Cardiac muscle cell (in vitro differentiated cells and primary cell): ENCODE measurements at regions not wholly inside any gene's neighbourhood (a gene's known extent, or its start where the extent isn't known, plus 50 kb on each side); places are given as distances from the start of the nearest gene placed in this dataset.

ENCODE experiments used
- DNase-seq, 2 donors: peaks; one replicate each; pipeline versions ENCODE4 v3.0.0 to v3.0.0-alpha.2; 2010 to 2017; ENCODE audit warnings: low read depth in 1 of 2, low spot score in 1 of 2
- H3K27ac ChIP-seq: fragments of 200-600 bp; sonication (generic); 2 replicates; pipeline ENCODE4 v1.5.1; 2016
- H3K27me3 ChIP-seq: fragments of 200-600 bp; sonication (generic); 2 replicates; pipeline ENCODE4 v1.6.0; 2016; ENCODE audit warnings: control low read depth
- H3K36me3 ChIP-seq: fragments of 200-600 bp; sonication (generic); 2 replicates; pipeline ENCODE4 v1.5.1; 2016; ENCODE audit warnings: control low read depth
- H3K4me1 ChIP-seq: fragments of 200-600 bp; sonication (generic); 2 replicates; pipeline ENCODE4 v1.8.1; 2017; ENCODE audit warnings: low read depth, mild to moderate bottlenecking, mixed run types
- H3K4me3 ChIP-seq: fragments of 200-600 bp; sonication (generic); 2 replicates; pipeline ENCODE4 v1.5.1; 2016; ENCODE audit warnings: mild to moderate bottlenecking
- H3K9me3 ChIP-seq: fragments of 200-600 bp; sonication (generic); 2 replicates; pipeline ENCODE4 v1.5.1; 2017; ENCODE audit warnings: low read depth, mild to moderate bottlenecking, control low read depth
- CTCF ChIP-seq: IDR thresholded peaks from 2 replicates; pipeline ENCODE4 v1.5.1; 2012; ENCODE audit warnings: low read depth, mild to moderate bottlenecking, low read length

- Histone ChIP-seq H3K27ac (no peak overlapping the region), H3K27me3 (no peaks in the 10 kb centered on the region), H3K36me3 (no peaks in the 10 kb centered on the region), H3K9me3 (no peaks in the 10 kb centered on the region), H3K4me1 (no peaks in the 10 kb centered on the region), H3K4me3 (no peak overlapping the region)
- TF ChIP-seq CTCF, result no peak
- peak in 1 of 2 donors; percentile 41 for DNase-seq
These were observed 83.7 kb upstream of the RASGRP1 start for GRCh38 chr15:38648121-38648843.

DNA sequence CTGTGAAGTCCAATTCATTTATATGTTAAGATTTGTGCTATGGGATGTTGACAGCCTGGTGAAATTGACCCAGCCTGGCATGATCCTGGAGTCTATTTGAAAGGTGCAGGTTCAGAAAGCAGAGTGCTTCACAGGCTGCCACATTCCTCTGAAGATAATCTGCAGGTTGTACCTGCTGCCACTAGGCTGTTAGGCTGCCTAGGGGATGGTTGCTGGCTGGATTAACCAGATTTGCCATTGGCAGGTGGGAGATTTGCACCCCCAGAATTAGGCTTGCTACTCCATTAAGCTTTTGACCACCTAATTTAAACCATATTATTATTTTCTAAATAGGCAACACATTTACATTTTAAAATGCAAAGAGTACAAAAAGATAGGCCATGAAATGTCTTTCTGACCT is 85.8 kb upstream of the RASGRP1 start:
- H3K9me3 ChIP-seq, result no peaks in the 10 kb centered on the region
- no peaks in the 10 kb centered on the region for H3K27me3 ChIP-seq
- no peak overlapping the region for H3K27ac ChIP-seq
- no peaks in the 10 kb centered on the region for H3K36me3 ChIP-seq
- no peaks in the 10 kb centered on the region for H3K4me1 ChIP-seq
- no peak overlapping the region for H3K4me3 ChIP-seq
- no peak for TF ChIP-seq CTCF
- DNase-seq, result no peak

DNA sequence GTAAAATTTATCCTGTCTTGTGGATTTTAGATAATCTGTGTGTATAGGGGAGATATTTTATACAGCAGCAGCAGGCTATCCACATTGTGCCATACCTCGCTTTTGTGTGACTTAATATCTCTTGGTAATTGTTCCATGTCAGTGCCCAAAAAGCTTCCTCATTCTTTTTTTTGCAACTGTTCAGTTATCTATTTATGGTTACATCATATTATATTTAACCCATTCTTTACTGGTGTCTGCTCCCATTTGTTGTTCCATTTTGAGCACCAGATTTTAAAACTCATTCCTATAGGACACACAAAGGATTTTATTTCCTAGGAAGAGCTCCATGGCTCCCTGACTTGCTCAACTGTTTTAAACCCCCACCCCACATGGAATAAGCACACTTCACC is 86.3 kb upstream of the RASGRP1 start:
- Histone ChIP-seq H3K4me3 (no peak overlapping the region), H3K4me1 (no peaks in the 10 kb centered on the region), H3K27me3 (no peaks in the 10 kb centered on the region), H3K27ac (no peak overlapping the region), H3K9me3 (no peaks in the 10 kb centered on the region), H3K36me3 (no peaks in the 10 kb centered on the region)
- TF ChIP-seq CTCF, result no peak
- DNase-seq, result no peak

DNA sequence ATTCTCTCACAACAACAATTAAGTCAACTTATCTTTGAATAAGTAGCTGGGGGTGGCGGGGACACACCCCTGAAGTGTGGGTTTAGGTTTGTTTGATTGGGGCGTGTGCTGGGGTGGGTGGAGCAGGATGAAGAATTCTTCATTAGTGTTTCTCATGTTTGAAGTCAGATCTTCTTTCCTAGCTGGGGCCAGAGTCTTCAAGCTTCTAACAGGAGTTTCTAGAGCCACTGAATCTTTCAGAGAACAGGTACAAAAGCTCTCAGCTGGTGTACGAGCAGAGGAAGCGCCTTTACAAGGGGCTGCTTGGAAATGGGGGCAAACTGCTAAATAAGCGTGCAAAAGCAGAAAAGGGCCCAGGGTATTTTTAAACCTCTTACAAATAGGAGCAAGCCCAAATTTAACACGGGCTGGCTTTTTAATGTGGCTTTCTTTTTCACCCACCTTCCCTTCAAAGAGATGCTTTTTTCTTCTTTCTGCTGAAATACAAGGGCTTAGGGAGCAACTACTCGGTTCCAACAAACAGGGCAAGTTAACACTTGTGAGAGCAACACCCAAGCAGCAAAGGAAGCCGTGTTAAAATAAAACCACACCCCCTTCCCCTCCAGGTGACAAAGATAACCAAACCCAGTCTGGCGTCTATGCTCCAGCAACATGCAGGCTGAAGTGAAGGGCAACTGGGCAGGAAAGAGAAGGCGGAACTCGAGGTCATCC is 86.9 kb upstream of the RASGRP1 start:
- TF ChIP-seq CTCF, result no peak
- Histone ChIP-seq H3K9me3 (no peaks in the 10 kb centered on the region), H3K27me3 (no peaks in the 10 kb centered on the region), H3K27ac (no peak overlapping the region), H3K4me1 (no peaks in the 10 kb centered on the region), H3K36me3 (no peaks in the 10 kb centered on the region), H3K4me3 (no peak overlapping the region)
- DNase-seq, result no peak

GRCh38 chr15:38652183-38652794 is 87.7 kb upstream of the RASGRP1 start:
- H3K27me3 ChIP-seq, result no peaks in the 10 kb centered on the region
- DNase-seq, result no peak
- no peaks in the 10 kb centered on the region for H3K9me3 ChIP-seq
- no peaks in the 10 kb centered on the region for H3K36me3 ChIP-seq
- H3K4me1 ChIP-seq, result no peaks in the 10 kb centered on the region
- TF ChIP-seq CTCF, result no peak
- H3K4me3 ChIP-seq, result no peak overlapping the region
- H3K27ac ChIP-seq, result no peak overlapping the region
